ENCODE measurements at regions not wholly inside any gene's neighbourhood (a gene's known extent, or its start where the extent isn't known, plus 50 kb on each side); places are given as distances from the start of the nearest gene placed in this dataset.

- H3K9me3 ChIP-seq (ENCODE audit: control insufficient read depth, low read length), result no peaks in the 10 kb centered on the region
- H3K36me3 ChIP-seq (ENCODE audit: control insufficient read depth, insufficient read depth, low read length), result no peaks in the 10 kb centered on the region
- no peak overlapping the region for H3K27ac ChIP-seq (ENCODE audit: insufficient read depth, low read length, poor library complexity, severe bottlenecking)
- H3K27me3 ChIP-seq (replicated peaks; ENCODE audit: control insufficient read depth, insufficient read depth, low read length, poor library complexity, severe bottlenecking), result no peaks in the 10 kb centered on the region
- H3K4me1 ChIP-seq (ENCODE audit: control insufficient read depth, insufficient read depth, low read length, poor library complexity, severe bottlenecking), result no peaks in the 10 kb centered on the region
- no peak for DNase-seq
- H3K4me3 ChIP-seq (ENCODE audit: insufficient read depth, low read depth, low read length, poor library complexity, severe bottlenecking), result no peak overlapping the region
These were observed 193.5 kb upstream of the ID4 start for GRCh38 chr6:19643713-19644112.

GRCh38 chr6:19655744-19656143 lies 181.4 kb upstream of the ID4 start:
- no peaks in the 10 kb centered on the region for H3K4me1 ChIP-seq (ENCODE audit: control insufficient read depth, insufficient read depth, low read length, poor library complexity, severe bottlenecking)
- H3K4me3 ChIP-seq (ENCODE audit: insufficient read depth, low read depth, low read length, poor library complexity, severe bottlenecking), result no peak overlapping the region
- H3K36me3 ChIP-seq (ENCODE audit: control insufficient read depth, insufficient read depth, low read length), result no peaks in the 10 kb centered on the region
- no peaks in the 10 kb centered on the region for H3K27me3 ChIP-seq (replicated peaks; ENCODE audit: control insufficient read depth, insufficient read depth, low read length, poor library complexity, severe bottlenecking)
- H3K27ac ChIP-seq (ENCODE audit: insufficient read depth, low read length, poor library complexity, severe bottlenecking), result no peak overlapping the region
- peaks cover 4% of the 10 kb centered on the region for H3K9me3 ChIP-seq (ENCODE audit: control insufficient read depth, low read length)
- DNase-seq, result no peak

GRCh38 chr6:19660123-19660910 lies 176.9 kb upstream of the ID4 start:
- H3K4me1 ChIP-seq (ENCODE audit: control insufficient read depth, insufficient read depth, low read length, poor library complexity, severe bottlenecking), result no peaks in the 10 kb centered on the region
- H3K4me3 ChIP-seq (ENCODE audit: insufficient read depth, low read depth, low read length, poor library complexity, severe bottlenecking), result no peak overlapping the region
- no peaks in the 10 kb centered on the region for H3K27me3 ChIP-seq (replicated peaks; ENCODE audit: control insufficient read depth, insufficient read depth, low read length, poor library complexity, severe bottlenecking)
- H3K36me3 ChIP-seq (ENCODE audit: control insufficient read depth, insufficient read depth, low read length), result no peaks in the 10 kb centered on the region
- H3K27ac ChIP-seq (ENCODE audit: insufficient read depth, low read length, poor library complexity, severe bottlenecking), result no peak overlapping the region
- DNase-seq, result no peak
- H3K9me3 ChIP-seq (ENCODE audit: control insufficient read depth, low read length), result peaks cover 4% of the 10 kb centered on the region

- H3K27me3 ChIP-seq (replicated peaks; ENCODE audit: control insufficient read depth, insufficient read depth, low read length, poor library complexity, severe bottlenecking), result no peaks in the 10 kb centered on the region
- H3K9me3 ChIP-seq (ENCODE audit: control insufficient read depth, low read length), result no peaks in the 10 kb centered on the region
- no peak for DNase-seq
- H3K4me3 ChIP-seq (ENCODE audit: insufficient read depth, low read depth, low read length, poor library complexity, severe bottlenecking), result no peak overlapping the region
- H3K36me3 ChIP-seq (ENCODE audit: control insufficient read depth, insufficient read depth, low read length), result no peaks in the 10 kb centered on the region
- no peaks in the 10 kb centered on the region for H3K4me1 ChIP-seq (ENCODE audit: control insufficient read depth, insufficient read depth, low read length, poor library complexity, severe bottlenecking)
- no peak overlapping the region for H3K27ac ChIP-seq (ENCODE audit: insufficient read depth, low read length, poor library complexity, severe bottlenecking)
These were observed 174.3 kb upstream of the ID4 start for GRCh38 chr6:19662911-19663310.

- H3K36me3 ChIP-seq (ENCODE audit: control insufficient read depth, insufficient read depth, low read length), result no peaks in the 10 kb centered on the region
- H3K27me3 ChIP-seq (replicated peaks; ENCODE audit: control insufficient read depth, insufficient read depth, low read length, poor library complexity, severe bottlenecking), result no peaks in the 10 kb centered on the region
- H3K27ac ChIP-seq (ENCODE audit: insufficient read depth, low read length, poor library complexity, severe bottlenecking), result no peak overlapping the region
- no peaks in the 10 kb centered on the region for H3K4me1 ChIP-seq (ENCODE audit: control insufficient read depth, insufficient read depth, low read length, poor library complexity, severe bottlenecking)
- no peak overlapping the region for H3K4me3 ChIP-seq (ENCODE audit: insufficient read depth, low read depth, low read length, poor library complexity, severe bottlenecking)
- DNase-seq, result no peak
- H3K9me3 ChIP-seq (ENCODE audit: control insufficient read depth, low read length), result no peaks in the 10 kb centered on the region
These were observed 173.7 kb upstream of the ID4 start for GRCh38 chr6:19663479-19663878.

GRCh38 chr6:19664050-19664449 lies 173.1 kb upstream of the ID4 start:
- DNase-seq, result no peak
- no peaks in the 10 kb centered on the region for H3K36me3 ChIP-seq (ENCODE audit: control insufficient read depth, insufficient read depth, low read length)
- no peaks in the 10 kb centered on the region for H3K27me3 ChIP-seq (replicated peaks; ENCODE audit: control insufficient read depth, insufficient read depth, low read length, poor library complexity, severe bottlenecking)
- no peak overlapping the region for H3K27ac ChIP-seq (ENCODE audit: insufficient read depth, low read length, poor library complexity, severe bottlenecking)
- no peaks in the 10 kb centered on the region for H3K4me1 ChIP-seq (ENCODE audit: control insufficient read depth, insufficient read depth, low read length, poor library complexity, severe bottlenecking)
- no peaks in the 10 kb centered on the region for H3K9me3 ChIP-seq (ENCODE audit: control insufficient read depth, low read length)
- H3K4me3 ChIP-seq (ENCODE audit: insufficient read depth, low read depth, low read length, poor library complexity, severe bottlenecking), result no peak overlapping the region

- H3K27ac ChIP-seq (ENCODE audit: insufficient read depth, low read length, poor library complexity, severe bottlenecking), result no peak overlapping the region
- no peaks in the 10 kb centered on the region for H3K36me3 ChIP-seq (ENCODE audit: control insufficient read depth, insufficient read depth, low read length)
- H3K4me3 ChIP-seq (ENCODE audit: insufficient read depth, low read depth, low read length, poor library complexity, severe bottlenecking), result no peak overlapping the region
- no peak for DNase-seq
- H3K9me3 ChIP-seq (ENCODE audit: control insufficient read depth, low read length), result no peaks in the 10 kb centered on the region
- no peaks in the 10 kb centered on the region for H3K4me1 ChIP-seq (ENCODE audit: control insufficient read depth, insufficient read depth, low read length, poor library complexity, severe bottlenecking)
- H3K27me3 ChIP-seq (replicated peaks; ENCODE audit: control insufficient read depth, insufficient read depth, low read length, poor library complexity, severe bottlenecking), result no peaks in the 10 kb centered on the region
These were observed 172.1 kb upstream of the ID4 start for GRCh38 chr6:19664878-19665612.

- no peak overlapping the region for H3K4me3 ChIP-seq (ENCODE audit: insufficient read depth, low read depth, low read length, poor library complexity, severe bottlenecking)
- H3K9me3 ChIP-seq (ENCODE audit: control insufficient read depth, low read length), result no peaks in the 10 kb centered on the region
- no peaks in the 10 kb centered on the region for H3K36me3 ChIP-seq (ENCODE audit: control insufficient read depth, insufficient read depth, low read length)
- no peaks in the 10 kb centered on the region for H3K4me1 ChIP-seq (ENCODE audit: control insufficient read depth, insufficient read depth, low read length, poor library complexity, severe bottlenecking)
- H3K27me3 ChIP-seq (replicated peaks; ENCODE audit: control insufficient read depth, insufficient read depth, low read length, poor library complexity, severe bottlenecking), result no peaks in the 10 kb centered on the region
- no peak overlapping the region for H3K27ac ChIP-seq (ENCODE audit: insufficient read depth, low read length, poor library complexity, severe bottlenecking)
- no peak for DNase-seq
These were observed 171.6 kb upstream of the ID4 start for GRCh38 chr6:19665613-19665909.

- Histone ChIP-seq H3K36me3 (ENCODE audit: control insufficient read depth, insufficient read depth, low read length) (no peaks in the 10 kb centered on the region), H3K9me3 (ENCODE audit: control insufficient read depth, low read length) (no peaks in the 10 kb centered on the region), H3K4me3 (ENCODE audit: insufficient read depth, low read depth, low read length, poor library complexity, severe bottlenecking) (no peak overlapping the region), H3K4me1 (ENCODE audit: control insufficient read depth, insufficient read depth, low read length, poor library complexity, severe bottlenecking) (no peaks in the 10 kb centered on the region), H3K27me3 (replicated peaks; ENCODE audit: control insufficient read depth, insufficient read depth, low read length, poor library complexity, severe bottlenecking) (no peaks in the 10 kb centered on the region), H3K27ac (ENCODE audit: insufficient read depth, low read length, poor library complexity, severe bottlenecking) (no peak overlapping the region)
- no peak for DNase-seq
These were observed 168.5 kb upstream of the ID4 start for GRCh38 chr6:19668710-19669109.

- Histone ChIP-seq H3K4me1 (ENCODE audit: control insufficient read depth, insufficient read depth, low read length, poor library complexity, severe bottlenecking) (no peaks in the 10 kb centered on the region), H3K36me3 (ENCODE audit: control insufficient read depth, insufficient read depth, low read length) (no peaks in the 10 kb centered on the region), H3K4me3 (ENCODE audit: insufficient read depth, low read depth, low read length, poor library complexity, severe bottlenecking) (no peak overlapping the region), H3K9me3 (ENCODE audit: control insufficient read depth, low read length) (no peaks in the 10 kb centered on the region), H3K27ac (ENCODE audit: insufficient read depth, low read length, poor library complexity, severe bottlenecking) (no peak overlapping the region), H3K27me3 (replicated peaks; ENCODE audit: control insufficient read depth, insufficient read depth, low read length, poor library complexity, severe bottlenecking) (no peaks in the 10 kb centered on the region)
- no peak for DNase-seq
These were observed 168.0 kb upstream of the ID4 start for GRCh38 chr6:19669206-19669605.
